ENCODE measurements at regions not wholly inside any gene's neighbourhood (a gene's known extent, or its start where the extent isn't known, plus 50 kb on each side); places are given as distances from the start of the nearest gene placed in this dataset.
"Not testable (repeated sequence)": the region's sequence is repeated elsewhere in the genome, so short reads cannot be mapped to it uniquely, and the experiment has no call there.

DNA sequence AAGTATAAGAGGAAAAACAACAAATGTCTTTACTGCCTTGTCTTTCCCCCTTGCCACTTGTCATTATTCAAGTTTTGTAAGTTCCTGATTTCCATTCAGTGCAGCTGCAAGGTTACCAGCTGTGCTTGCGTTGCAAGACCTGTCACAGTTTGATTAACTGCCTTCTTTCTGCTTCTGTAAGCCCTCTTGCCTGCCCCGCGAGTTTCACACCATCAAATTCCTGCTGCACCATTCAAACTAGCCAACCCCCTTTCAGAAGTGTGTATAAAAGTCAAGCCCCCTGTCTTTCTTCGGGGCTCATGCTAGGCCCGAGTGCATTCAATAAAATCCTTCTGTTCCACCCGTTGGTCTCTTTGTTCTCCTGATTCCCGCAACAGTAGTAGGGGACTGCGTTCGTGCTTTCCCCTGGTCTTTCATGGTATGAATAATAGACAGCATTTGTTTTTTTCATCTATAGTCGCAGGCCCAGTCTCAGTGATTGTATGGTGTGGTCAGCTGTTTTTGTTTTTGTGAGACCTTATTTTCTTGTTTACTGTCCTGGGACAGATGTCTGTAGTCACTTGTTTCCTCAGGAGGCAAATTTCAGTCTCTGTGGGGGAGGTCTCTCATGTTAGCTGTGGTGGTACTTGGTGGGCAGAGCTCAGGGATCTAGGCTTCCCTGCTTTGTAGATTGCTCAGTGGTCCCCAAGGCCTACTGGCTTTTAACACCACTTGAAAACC is 159.1 kb upstream of the NOTCH2NLA start:
- intact Hi-C loops (cut with DNase I); DNase-seq: not testable (repeated sequence)

DNA sequence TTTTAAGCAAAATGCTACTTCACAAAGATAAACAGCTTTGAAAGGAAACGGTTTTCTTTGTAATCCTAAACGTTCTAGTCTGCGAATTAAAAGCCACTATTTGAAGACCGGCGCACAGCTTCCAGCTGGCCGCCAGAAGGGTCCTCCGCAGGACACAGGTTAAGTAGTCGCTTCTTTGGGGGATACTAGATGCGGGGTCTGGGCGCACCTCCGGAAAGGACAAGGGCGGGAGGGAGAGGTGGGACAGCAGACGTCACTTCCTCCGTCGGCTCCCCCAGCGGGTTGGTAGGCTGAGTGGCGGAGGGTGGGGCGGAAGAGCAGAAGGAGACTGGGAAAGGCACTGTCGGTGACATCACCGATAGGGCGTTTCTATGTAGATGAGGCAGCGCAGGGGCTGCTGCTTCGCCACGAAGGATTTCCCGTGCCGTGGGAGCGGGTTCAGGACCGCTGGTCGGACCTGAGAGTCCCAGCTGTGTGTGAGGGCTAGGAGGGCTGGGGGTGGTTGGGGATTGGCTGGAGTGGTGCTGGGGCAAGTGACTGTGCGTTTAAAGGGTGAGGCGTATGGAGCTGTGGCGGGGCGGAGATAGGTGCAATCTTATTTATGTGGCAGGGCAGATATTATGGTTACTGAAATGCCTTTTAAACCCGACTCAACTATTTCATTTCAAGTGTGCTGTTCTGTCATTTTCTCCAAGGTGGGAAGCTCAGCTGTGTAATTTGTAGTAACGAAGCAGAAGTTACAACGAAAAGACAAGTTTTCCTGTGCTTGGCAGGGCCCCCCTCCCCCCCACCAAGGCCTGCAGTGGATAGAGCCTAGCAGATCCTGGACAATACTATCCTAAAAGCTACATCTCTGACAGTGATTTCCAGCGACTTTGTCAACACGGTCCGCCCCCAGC is 158.3 kb upstream of the NOTCH2NLA start:
- intact Hi-C loops (cut with DNase I), result not testable (repeated sequence)
- peak; percentile 32 to 91 (median 51) for DNase-seq

DNA sequence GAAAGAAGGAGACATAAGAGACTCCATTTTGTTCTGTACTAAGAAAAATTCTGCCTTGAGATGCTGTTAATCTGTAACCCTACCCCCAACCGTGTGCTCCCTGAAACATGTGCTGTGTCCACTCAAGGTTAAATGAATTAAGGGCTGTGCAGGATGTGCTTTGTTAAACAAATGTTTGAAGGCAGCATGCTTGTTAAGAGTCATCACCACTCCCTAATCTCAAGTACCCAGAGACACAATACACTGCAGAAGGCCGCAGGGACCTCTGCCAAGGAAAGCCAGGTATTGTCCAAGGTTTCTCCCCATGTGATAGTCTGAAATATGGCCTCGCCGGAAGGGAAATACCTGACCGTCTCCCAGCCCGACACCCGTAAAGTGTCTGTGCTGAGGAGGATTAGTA is 152.4 kb upstream of the NOTCH2NLA start:
- DNase-seq; intact Hi-C loops (cut with DNase I): not testable (repeated sequence)

DNA sequence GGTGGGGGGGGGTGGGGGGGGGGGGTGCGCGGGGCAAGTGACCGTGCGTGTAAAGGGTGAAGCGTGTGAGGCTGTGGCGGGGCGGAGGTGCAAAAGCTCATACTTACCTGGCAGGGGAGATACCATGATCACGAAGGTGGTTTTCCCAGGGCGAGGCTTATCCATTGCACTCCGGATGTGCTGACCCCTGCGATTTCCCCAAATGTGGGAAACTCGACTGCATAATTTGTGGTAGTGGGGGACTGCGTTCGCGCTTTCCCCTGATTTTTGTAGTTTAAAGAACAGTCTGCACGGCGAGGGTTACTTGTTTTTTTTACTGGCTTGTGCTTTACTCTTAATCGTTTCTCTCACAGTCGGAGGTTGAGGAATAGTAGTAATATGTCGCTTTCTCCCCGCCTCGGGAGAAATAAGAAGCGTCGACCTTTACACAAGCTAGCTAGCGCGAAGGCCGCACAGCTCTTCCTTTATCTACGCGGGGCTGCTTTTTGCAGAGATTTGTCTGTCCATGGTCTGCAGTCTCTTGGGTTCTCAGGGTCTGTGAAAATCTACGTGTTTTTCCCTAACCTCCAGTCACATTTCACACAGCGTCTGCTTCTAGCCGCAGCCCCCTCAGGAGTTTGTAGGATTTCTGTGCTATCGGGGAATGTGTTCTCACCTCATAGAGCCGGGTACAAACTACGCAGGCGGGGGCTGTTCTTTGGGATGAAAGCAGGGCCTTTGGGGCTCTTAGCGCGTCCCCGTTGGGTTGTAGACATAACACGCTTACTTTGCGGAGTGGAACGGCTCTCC is 148.1 kb upstream of the NOTCH2NLA start:
- intact Hi-C loops (cut with DNase I), result not testable (repeated sequence)
- peak in 8 of 10 donors; percentile 50 to 94 (median 72) for DNase-seq

DNA sequence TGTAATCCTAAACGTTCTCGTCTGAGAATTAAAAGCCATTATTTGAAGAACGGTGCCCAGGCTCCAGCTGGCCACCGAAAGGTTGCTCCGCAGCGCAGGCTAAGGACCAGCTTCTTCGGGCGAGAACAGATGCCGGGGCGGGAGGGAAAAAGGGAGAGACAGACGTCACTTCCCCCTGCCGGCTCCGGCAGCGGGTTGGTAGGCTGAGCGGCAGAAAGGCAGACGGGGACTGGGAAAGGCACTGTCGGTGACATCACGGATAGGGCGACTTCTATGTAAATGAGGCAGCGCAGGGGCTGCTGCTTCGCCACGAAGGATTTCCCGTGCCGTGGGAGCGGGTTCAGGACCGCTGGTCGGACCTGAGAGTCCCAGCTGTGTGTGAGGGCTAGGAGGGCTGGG is 147.5 kb upstream of the NOTCH2NLA start:
- DNase-seq, result peak; percentile 87 to 99 (median 92)
- intact Hi-C loops (cut with DNase I), result not testable (repeated sequence)

DNA sequence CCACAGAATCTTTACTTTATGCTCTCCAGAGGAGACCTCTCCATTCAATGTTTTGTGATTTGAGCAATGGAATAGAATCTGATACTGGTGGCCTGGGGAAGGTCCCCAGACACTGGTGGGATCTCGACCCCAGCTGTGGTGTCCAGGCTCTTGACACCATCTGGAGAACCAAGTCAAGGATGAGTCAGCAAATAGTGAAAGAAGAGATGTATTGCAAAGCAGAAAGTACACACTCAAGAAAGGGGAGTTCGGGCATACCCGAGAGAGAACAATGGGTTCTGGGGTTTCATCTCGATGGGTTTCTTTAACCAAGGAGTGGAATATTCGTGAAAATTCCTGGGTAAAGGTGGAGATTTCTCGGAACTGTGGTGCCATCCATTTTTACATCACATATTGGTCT is 146.3 kb upstream of the NOTCH2NLA start:
- intact Hi-C loops (cut with DNase I); DNase-seq: not testable (repeated sequence)

DNA sequence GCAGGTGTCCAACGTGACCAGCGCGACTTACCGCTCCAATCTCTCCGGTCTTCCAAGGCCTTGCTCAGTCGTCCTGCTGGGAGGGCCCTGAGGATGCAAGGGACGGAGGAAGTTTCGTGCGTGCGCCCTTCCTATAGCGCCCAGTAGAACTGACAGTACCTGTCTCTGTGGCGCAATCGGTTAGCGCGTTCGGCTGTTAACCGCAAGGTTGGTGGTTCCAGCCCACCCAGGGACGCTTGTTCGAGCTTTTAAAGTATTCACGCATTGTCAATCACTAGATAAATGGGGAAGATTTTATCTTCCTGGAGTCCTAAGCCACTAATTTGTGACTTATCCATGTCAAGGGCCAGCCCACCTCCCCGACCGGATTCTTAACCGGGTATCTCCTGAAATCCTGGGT is 141.1 kb upstream of the NOTCH2NLA start:
- peak; percentile 22 to 91 (median 57) for DNase-seq
- intact Hi-C loops (cut with DNase I), result not testable (repeated sequence)

DNA sequence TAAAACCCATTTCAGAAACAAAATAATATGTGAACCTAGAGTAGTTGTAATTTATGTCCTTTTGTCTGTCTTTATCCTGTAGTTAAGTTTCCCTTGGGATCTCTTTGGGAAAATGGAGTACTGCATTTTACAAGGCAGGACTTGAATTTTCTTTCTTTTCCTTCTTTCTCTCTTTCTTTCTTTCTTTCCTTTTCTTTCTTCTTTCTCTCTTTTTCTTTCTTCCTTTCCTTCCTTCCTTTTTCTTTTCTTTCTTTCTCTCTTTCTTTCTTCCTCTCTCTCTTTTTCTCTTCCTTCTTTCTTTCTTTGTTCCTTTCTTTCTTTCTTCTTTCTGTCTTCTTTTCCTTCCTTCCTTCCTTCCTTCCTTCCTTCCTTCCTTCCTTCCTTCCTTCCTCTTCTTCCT is 126.6 kb upstream of the NOTCH2NLA start:
- intact Hi-C loops (cut with DNase I); DNase-seq: not testable (repeated sequence)

DNA sequence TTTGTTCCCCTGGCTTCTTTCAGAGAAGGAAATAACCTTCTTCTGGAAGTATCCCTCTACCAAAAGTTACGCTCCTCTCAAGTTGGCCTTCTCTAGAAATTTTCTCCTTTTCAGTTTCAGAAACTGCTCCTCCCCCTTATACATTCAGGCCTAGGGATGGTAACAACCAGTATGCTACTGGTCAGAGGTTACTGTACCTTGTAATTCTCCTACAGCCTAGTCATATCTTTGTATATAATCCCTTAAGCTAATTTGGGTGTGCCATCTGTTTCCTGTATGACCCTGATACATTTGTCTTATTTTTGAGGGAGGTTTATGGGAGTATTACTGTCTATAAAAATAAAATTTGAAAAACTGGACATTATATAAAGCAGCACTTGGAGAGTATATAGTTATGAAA is 98.0 kb upstream of the NOTCH2NLA start:
- DNase-seq; intact Hi-C loops (cut with DNase I): not testable (repeated sequence)

DNA sequence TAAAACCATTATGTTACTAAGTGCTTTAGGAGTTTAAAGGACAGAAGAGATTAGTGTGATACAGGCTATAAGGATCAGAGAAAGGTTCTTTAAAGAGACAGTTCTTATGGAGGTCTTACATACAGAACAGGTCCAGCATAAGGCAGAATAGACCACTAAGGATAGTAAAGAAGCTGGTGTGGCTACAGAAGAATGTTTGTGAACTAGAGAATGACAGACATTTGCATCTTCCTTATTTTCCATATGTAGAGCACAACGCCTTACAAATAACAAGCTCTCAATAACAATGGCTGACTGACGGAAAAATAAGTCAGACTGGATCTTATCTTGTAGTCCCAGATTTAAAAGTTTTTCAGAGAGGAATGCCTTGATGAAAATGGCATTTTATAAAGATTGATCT is 95.6 kb upstream of the NOTCH2NLA start:
- DNase-seq; intact Hi-C loops (cut with DNase I): not testable (repeated sequence)

DNA sequence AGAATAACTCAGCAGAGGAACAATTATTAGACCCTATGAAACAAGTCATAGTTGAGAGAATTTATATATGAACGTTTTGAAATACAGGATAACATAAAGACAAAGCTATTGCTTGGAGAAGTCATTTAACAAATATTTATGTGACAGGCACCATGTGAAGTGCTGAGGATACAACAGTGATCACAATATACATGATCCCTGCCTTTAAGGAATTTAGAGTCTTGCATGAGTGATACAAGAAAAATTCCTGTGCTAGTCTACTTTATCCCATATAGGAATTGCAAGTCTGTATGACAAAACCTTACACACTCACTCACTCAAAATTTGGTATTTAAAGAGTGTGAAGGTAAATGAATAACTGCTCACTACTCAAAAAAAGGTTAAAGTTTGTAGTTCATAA is 94.5 kb upstream of the NOTCH2NLA start:
- intact Hi-C loops (cut with DNase I); DNase-seq: not testable (repeated sequence)

DNA sequence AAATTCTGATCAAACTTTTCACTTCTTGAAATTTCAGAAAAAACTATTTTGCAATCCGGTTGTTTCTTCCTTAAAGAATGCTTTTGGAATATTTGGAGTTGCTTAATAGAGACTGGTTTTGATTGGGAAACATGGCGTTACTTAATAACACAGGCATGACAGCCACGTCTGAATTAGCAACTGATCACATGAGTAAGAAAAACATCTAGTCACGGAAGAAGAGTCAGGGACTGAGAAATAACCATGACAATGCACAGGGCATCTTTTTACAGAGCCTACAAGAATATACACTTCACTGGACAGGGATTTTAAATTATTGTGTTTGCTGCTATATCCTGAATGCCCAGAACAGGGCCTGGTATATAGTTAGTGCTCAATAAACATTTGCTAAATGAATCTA is 94.1 kb upstream of the NOTCH2NLA start:
- intact Hi-C loops (cut with DNase I); DNase-seq: not testable (repeated sequence)

DNA sequence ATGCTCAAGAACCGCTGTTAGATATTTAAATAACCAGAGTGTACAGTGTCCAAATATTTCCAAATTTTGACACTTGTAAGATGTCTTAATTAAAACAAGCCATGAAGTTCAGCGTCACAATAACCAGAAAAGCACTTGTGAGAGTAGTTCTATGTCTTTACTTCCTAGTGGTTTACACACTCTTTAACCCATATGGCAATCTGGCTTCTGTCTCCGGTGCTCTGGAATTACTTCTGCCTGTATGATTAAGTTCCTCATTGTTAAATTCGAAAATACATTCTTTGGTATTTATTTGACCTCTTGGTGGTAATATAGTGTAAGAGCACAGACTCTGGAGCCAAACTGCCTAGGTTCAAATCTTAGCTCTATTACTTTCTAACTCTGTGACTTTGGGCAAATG is 89.9 kb upstream of the NOTCH2NLA start:
- intact Hi-C loops (cut with DNase I); DNase-seq: not testable (repeated sequence)

DNA sequence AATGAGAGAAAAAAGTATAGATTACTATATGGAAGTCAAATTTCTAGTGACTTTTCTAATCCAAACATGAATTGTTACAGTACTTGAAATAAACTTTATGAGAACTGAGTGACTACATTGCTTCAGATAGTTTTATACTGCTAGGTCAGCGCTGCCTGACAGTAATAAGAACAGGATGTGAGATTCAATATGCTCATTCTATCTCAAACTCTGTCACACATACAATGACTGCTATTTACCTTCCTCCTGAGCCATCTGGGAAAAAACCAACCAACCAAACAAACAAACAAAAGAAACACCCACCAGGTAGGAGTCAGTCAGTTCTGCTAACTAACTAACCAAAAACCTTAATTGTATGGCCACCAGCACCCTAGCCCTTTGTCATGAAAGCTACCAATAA is 89.0 kb upstream of the NOTCH2NLA start:
- intact Hi-C loops (cut with DNase I), result not testable (repeated sequence)

DNA sequence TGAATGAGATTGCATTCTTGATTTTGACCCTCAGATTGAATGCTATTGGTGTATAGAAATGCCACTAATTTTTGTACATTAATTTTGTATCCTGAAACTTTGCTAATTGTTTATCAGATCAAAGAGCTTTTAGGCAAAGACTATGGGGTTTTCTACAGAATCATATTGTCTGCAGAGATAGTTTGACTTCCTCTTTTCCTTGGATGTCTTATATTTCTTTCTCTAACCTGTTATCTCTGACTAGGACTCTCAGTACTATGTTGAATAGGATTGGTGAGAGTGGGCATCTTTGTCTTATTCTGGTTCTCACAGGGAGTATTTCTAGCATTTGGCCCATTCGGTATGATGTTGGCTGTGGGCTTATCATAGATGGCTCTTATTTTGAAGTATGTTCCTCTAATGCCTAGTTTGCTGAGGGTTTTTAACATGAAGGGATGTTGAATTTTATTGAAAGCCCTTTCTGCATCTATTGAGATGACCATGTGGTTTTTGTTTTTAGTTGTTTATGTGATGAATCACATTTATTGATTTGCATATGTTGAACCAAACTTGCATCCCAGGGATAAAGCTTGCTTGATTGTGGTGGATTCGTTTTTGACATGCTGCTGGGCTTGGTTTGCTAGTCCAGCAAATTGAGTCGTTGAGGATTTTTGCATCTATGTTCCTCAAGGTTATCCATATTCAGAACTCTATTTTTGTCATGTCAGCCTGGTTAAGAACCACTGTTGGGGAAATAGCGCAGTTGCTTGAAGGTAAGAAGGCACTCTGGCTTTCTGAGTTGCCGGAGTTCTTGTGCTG is 85.8 kb upstream of the NOTCH2NLA start:
- intact Hi-C loops (cut with DNase I); DNase-seq: not testable (repeated sequence)

More for the DNA sequence above, 89.0 kb upstream of the NOTCH2NLA start:
- not testable (repeated sequence) for DNase-seq

DNA sequence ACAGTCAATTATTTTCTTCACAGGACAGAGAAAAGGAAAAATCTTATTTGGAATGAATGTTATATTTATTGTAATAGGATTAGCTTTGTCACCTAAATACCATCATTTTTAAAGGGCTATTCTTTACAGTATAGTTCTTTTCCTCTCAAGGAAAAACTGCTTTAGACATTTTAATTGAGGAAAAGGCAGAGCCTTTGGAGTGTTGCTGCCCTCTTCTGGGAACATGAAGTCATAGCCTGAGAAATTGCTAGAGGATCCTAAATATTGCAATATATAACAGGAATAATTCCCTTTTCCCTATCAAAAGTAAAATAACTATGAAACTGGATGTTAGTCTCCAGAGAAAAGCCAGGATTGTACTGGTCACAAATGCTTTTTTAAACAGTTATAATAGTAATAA is 81.8 kb upstream of the NOTCH2NLA start:
- intact Hi-C loops (cut with DNase I); DNase-seq: not testable (repeated sequence)

DNA sequence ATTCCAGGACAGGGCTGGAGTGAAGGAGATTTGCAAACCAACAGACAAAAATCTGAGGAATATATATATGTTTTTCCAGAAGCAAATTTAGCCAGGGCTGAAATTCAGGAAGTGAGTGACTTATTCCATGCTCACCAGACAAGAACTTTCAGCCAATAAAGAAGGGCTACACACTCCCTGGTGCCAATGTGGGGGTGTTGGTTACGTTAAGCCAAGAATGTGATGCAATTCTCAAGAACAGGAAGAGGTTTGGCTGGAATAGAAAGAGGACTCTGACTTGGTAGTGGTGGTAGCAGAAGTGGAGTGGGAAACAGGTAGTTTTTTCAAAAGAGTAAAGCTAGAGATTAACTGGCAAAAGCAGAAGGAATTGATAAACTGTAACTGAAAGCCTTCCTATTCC is 80.6 kb upstream of the NOTCH2NLA start:
- intact Hi-C loops (cut with DNase I); DNase-seq: not testable (repeated sequence)

DNA sequence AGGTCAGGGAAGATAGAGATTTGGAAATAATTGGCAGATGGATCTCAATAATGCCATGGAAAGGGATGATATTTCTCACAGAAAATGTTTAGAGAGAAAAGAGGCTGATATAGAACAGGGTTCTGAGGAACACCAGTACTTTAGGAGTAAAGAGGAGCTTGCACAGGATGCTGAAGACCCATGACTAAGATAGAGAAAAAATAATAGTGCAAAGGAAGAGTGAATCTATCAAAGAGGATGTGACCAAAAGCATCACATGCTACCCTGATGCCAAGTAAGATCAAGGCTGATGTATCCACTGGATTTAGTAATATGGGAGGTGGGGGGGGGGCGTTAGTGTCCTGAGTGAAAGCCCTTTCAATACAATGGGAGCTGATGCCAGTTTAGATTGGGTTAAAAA is 80.1 kb upstream of the NOTCH2NLA start:
- intact Hi-C loops (cut with DNase I), result not testable (repeated sequence)

DNA sequence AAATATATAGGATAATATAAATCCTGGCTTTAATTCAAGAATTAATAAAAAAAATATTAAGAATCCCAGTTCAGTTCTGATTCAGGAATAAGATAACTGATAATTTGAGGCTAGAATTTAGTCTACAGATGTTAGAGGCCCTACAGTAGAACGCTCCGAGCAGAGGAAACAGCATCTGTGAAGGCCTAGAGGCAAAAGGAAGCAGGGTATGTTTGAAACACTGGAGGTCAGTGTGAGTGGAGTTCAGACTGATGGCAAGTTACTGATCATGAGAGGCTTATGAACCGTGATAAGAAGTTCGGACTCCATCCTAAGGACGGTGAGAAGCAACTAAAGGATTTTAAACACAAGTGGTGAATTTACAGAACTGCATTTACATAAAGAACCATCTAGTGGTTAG is 79.3 kb upstream of the NOTCH2NLA start:
- intact Hi-C loops (cut with DNase I); DNase-seq: not testable (repeated sequence)

More for the DNA sequence above, 80.1 kb upstream of the NOTCH2NLA start:
- not testable (repeated sequence) for DNase-seq

DNA sequence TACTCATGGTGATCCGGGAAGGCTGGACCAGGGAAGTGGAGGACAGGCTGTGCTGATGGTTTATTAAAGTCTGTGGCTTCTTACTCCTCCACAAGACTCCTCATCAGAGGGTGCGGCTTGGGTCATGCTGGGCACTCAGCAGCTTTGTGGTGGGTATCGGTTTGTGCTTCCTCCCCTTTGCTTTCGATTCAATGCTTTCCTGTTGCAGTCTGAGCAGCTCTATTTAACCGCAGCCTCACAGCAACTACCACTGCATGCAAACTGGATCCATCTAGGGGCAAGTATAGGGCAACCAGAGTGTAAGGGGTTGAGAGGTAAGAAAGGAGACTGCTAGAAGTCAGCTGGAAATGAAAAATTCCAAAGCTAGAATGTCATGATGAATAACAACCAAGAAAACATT is 78.8 kb upstream of the NOTCH2NLA start:
- DNase-seq; intact Hi-C loops (cut with DNase I): not testable (repeated sequence)
